H9 (cell line): ENCODE measurements at regions not wholly inside any gene's neighbourhood (a gene's known extent, or its start where the extent isn't known, plus 50 kb on each side); places are given as distances from the start of the nearest gene placed in this dataset.

ENCODE experiments used
- DNase-seq: peaks from one replicate; pipeline ENCODE4 v3.0.0-alpha.2; 2017
- H2AFZ ChIP-seq: one replicate; pipeline ENCODE4 v1.6.1; 2013; ENCODE audit warnings: mild to moderate bottlenecking, low read length, control low read depth, moderate library complexity
- H2AK5ac ChIP-seq: 2 replicates; pipeline ENCODE4 v1.6.1; 2013; ENCODE audit warnings: low read length, control low read depth, mixed read lengths; ENCODE audit not compliant: insufficient read length
- H2BK120ac ChIP-seq: one replicate; pipeline ENCODE4 v1.6.1; 2013; ENCODE audit warnings: low read depth, mild to moderate bottlenecking, low read length, control low read depth, inconsistent platforms; ENCODE audit not compliant: poor library complexity, severe bottlenecking
- H2BK12ac ChIP-seq: 2 replicates; pipeline ENCODE4 v1.6.1; 2013; ENCODE audit warnings: low read length, control low read depth, mixed read lengths, low read depth; ENCODE audit not compliant: insufficient read length
- H2BK15ac ChIP-seq: 2 replicates; pipeline ENCODE4 v1.6.1; 2013; ENCODE audit warnings: low read depth, low read length, control low read depth
- H2BK20ac ChIP-seq: one replicate; pipeline ENCODE4 v1.6.1; 2013; ENCODE audit warnings: low read depth, mild to moderate bottlenecking, low read length, control low read depth, inconsistent platforms; ENCODE audit not compliant: poor library complexity, severe bottlenecking
- H2BK5ac ChIP-seq: 2 replicates; pipeline ENCODE4 v1.6.1; 2013; ENCODE audit warnings: low read length, control low read depth, mixed read lengths; ENCODE audit not compliant: insufficient read length
- H3K14ac ChIP-seq: 2 replicates; pipeline ENCODE4 v1.6.1; 2013; ENCODE audit warnings: low read length, control low read depth; ENCODE audit not compliant: insufficient read depth
- H3K18ac ChIP-seq: 2 replicates; pipeline ENCODE4 v1.6.1; 2013; ENCODE audit warnings: low read depth, mild to moderate bottlenecking, mixed read lengths, low read length, control low read depth; ENCODE audit not compliant: insufficient read length
- H3K23ac ChIP-seq: 2 replicates; pipeline ENCODE4 v1.6.1; 2013; ENCODE audit warnings: low read length, control low read depth, mixed read lengths, low read depth; ENCODE audit not compliant: insufficient read length
- H3K23me2 ChIP-seq: 2 replicates; pipeline ENCODE4 v1.6.1; 2013; ENCODE audit warnings: low read depth, mild to moderate bottlenecking, mixed read lengths, low read length, control low read depth; ENCODE audit not compliant: insufficient read length, poor library complexity, severe bottlenecking
- H3K27ac ChIP-seq: 2 replicates; pipeline ENCODE4 v1.5.1; 2013; ENCODE audit warnings: low read length, control low read depth, mixed read lengths, low read depth; ENCODE audit not compliant: insufficient read length
- H3K27me3 ChIP-seq: 2 replicates; pipeline ENCODE4 v1.6.1; 2013; ENCODE audit warnings: low read length, control low read depth, inconsistent platforms; ENCODE audit not compliant: insufficient read depth
- H3K4ac ChIP-seq: 2 replicates; pipeline ENCODE4 v1.6.1; 2013; ENCODE audit warnings: low read depth, mild to moderate bottlenecking, control low read depth, inconsistent platforms, low read length, moderate library complexity
- H3K4me1 ChIP-seq: 2 replicates; pipeline ENCODE4 v1.6.1; 2013; ENCODE audit warnings: low read length, control low read depth, inconsistent platforms; ENCODE audit not compliant: insufficient read depth
- H3K4me2 ChIP-seq: 2 replicates; pipeline ENCODE4 v1.6.1; 2013; ENCODE audit warnings: low read length, control low read depth, mixed read lengths; ENCODE audit not compliant: insufficient read length, insufficient read depth
- H3K56ac ChIP-seq: 2 replicates; pipeline ENCODE4 v1.6.1; 2013; ENCODE audit warnings: low read depth, mild to moderate bottlenecking, mixed read lengths, low read length, control low read depth; ENCODE audit not compliant: insufficient read length
- H3K79me1 ChIP-seq: 2 replicates; pipeline ENCODE4 v1.6.1; 2013; ENCODE audit warnings: low read depth, mild to moderate bottlenecking, moderate library complexity, low read length, control low read depth, inconsistent platforms; ENCODE audit not compliant: insufficient read depth, poor library complexity, severe bottlenecking
- H3K79me2 ChIP-seq: 2 replicates; pipeline ENCODE4 v1.6.1; 2013; ENCODE audit warnings: low read length, control low read depth, inconsistent platforms; ENCODE audit not compliant: insufficient read depth
- H3K9ac ChIP-seq: 2 replicates; pipeline ENCODE4 v1.6.1; 2013; ENCODE audit warnings: low read length, control low read depth, mixed read lengths; ENCODE audit not compliant: insufficient read length; ENCODE audit errors: extremely low read depth
- H3K9me3 ChIP-seq: one replicate; pipeline ENCODE4 v1.6.1; 2013; ENCODE audit warnings: low read depth, low read length, inconsistent platforms; ENCODE audit not compliant: control insufficient read depth
- H3T11ph ChIP-seq: one replicate; pipeline ENCODE4 v1.6.1; 2013; ENCODE audit warnings: mild to moderate bottlenecking, low read length, control low read depth, inconsistent platforms
- H4K20me1 ChIP-seq: one replicate; pipeline ENCODE4 v1.6.1; 2013; ENCODE audit not compliant: control insufficient read depth, insufficient read length, insufficient read depth
- H4K5ac ChIP-seq: 2 replicates; pipeline ENCODE4 v1.6.1; 2013; ENCODE audit warnings: low read depth, mild to moderate bottlenecking, mixed read lengths, low read length, control low read depth; ENCODE audit not compliant: insufficient read length
- H4K8ac ChIP-seq: replicated peaks from 2 replicates; pipeline ENCODE4 v1.6.1; 2013; ENCODE audit warnings: low read length, control low read depth, mixed read lengths, low read depth; ENCODE audit not compliant: insufficient read length
- H4K91ac ChIP-seq: 2 replicates; pipeline ENCODE4 v1.6.1; 2013; ENCODE audit warnings: low read depth, mild to moderate bottlenecking, moderate library complexity, mixed read lengths, low read length, control low read depth; ENCODE audit not compliant: insufficient read length
- H3K27ac Mint-ChIP-seq, 3 experiments: 2 replicates in 2 of 3; 3 replicates in 1 of 3; pipeline ENCODE4 v1.8.0; 2020 to 2021; ENCODE audit warnings: mixed read lengths in 3 of 3, mild to moderate bottlenecking in 1 of 3, moderate library complexity in 1 of 3
- H3K27me3 Mint-ChIP-seq: 2 replicates; pipeline ENCODE4 v1.8.0; 2021; ENCODE audit warnings: low read depth, mild to moderate bottlenecking, moderate library complexity, mixed read lengths
- H3K36me3 Mint-ChIP-seq, 3 experiments: 2 replicates in 2 of 3; 3 replicates in 1 of 3; pipeline ENCODE4 v1.8.0; 2020 to 2021; ENCODE audit warnings: low read depth in 3 of 3, mixed read lengths in 3 of 3; ENCODE audit not compliant: insufficient read depth in 1 of 3
- H3K4me1 Mint-ChIP-seq, 2 experiments: 2 replicates each; pipeline ENCODE4 v1.8.0; 2020; ENCODE audit warnings: mixed read lengths in 2 of 2
- H3K4me3 Mint-ChIP-seq, 2 experiments: 2 replicates in 1 of 2; 3 replicates in 1 of 2; pipeline ENCODE4 v1.8.0; 2020 to 2021; ENCODE audit warnings: mild to moderate bottlenecking in 2 of 2, mixed read lengths in 2 of 2, moderate library complexity in 1 of 2
- H3K9me3 Mint-ChIP-seq, 2 experiments: 2 replicates in 1 of 2; 3 replicates in 1 of 2; pipeline ENCODE4 v1.8.0; 2020; ENCODE audit warnings: mild to moderate bottlenecking in 2 of 2, mixed read lengths in 2 of 2, moderate library complexity in 1 of 2
- CTCF ChIP-seq: fragments of 200-600 bp; sonication (generic); conservative IDR thresholded peaks from 3 replicates; pipeline ENCODE4 v1.8.0; 2021; ENCODE audit warnings: antibody characterized with exemption, mild to moderate bottlenecking

GRCh38 chr9:109939698-109940342, 159.8 kb downstream of the PALM2AKAP2 start:
- TF ChIP-seq CTCF = no peak
- H4K20me1 ChIP-seq = no peaks in the 10 kb centered on the region
- H3K14ac ChIP-seq = no peak overlapping the region
- H3K27me3 ChIP-seq = no peaks in the 10 kb centered on the region
- Mint-ChIP-seq H3K9me3 (no peaks in the 10 kb centered on the region), H3K36me3 (no peaks in the 10 kb centered on the region), H3K4me3 (no peak overlapping the region), H3K27ac (no peak overlapping the region), H3K4me1 (peaks cover 0 to 1% of the 10 kb centered on the region in 2 experiments; a peak in 1 of 4 replicates), H3K27me3 (no peaks in the 10 kb centered on the region)
- H2BK20ac ChIP-seq = no peak overlapping the region
- no peaks in the 10 kb centered on the region for H3K79me1 ChIP-seq
- H3K4me1 ChIP-seq = no peaks in the 10 kb centered on the region
- no peak overlapping the region for H3K18ac ChIP-seq
- no peak overlapping the region for H2BK12ac ChIP-seq
- no peak overlapping the region for H2BK15ac ChIP-seq
- H2BK5ac ChIP-seq = no peak overlapping the region
- H4K8ac ChIP-seq = no peak overlapping the region
- no peak overlapping the region for H3K9ac ChIP-seq
- H3T11ph ChIP-seq = no peak overlapping the region
- H2AK5ac ChIP-seq = no peak overlapping the region
- no peak for DNase-seq
- H2BK120ac ChIP-seq = no peak overlapping the region
- H2AFZ ChIP-seq = no peak overlapping the region
- H3K9me3 ChIP-seq = no peaks in the 10 kb centered on the region
- no peak overlapping the region for H3K27ac ChIP-seq
- no peaks in the 10 kb centered on the region for H3K23me2 ChIP-seq
- H4K91ac ChIP-seq = no peak overlapping the region
- H3K4ac ChIP-seq = no peak overlapping the region
- H3K4me2 ChIP-seq = no peak overlapping the region
- H3K23ac ChIP-seq = no peak overlapping the region
- H3K79me2 ChIP-seq = no peaks in the 10 kb centered on the region
- no peak overlapping the region for H4K5ac ChIP-seq
- no peak overlapping the region for H3K56ac ChIP-seq
